AG04449 (cell line): ENCODE measurements at regions not wholly inside any gene's neighbourhood (a gene's known extent, or its start where the extent isn't known, plus 50 kb on each side); places are given as distances from the start of the nearest gene placed in this dataset.

Source experiments
- CTCF ChIA-PET: fragments of 350-600 bp; formaldehyde crosslinking; extraction: SDS; loops from one replicate; lab custom pipeline; 2021; ENCODE audit warnings: antibody characterized with exemption; lab: Yijun Ruan, JAX
- POLR2A ChIA-PET: fragments of 400-600, 350-600 bp; formaldehyde crosslinking; extraction: SDS; loops from one replicate; lab custom pipeline; 2020; ENCODE audit warnings: antibody characterized with exemption, inconsistent platforms; lab: Yijun Ruan, JAX
- DNase-seq: peaks from one replicate; pipeline ENCODE4 v3.0.0-alpha.2; 2010; ENCODE audit warnings: low read depth, low spot score
- H3K4me3 ChIP-seq: 2 replicates; pipeline ENCODE4 v1.5.1; 2011; ENCODE audit warnings: low read depth, mild to moderate bottlenecking, control low read depth, low read length
- CTCF ChIP-seq: IDR thresholded peaks from one replicate; pipeline ENCODE4 v1.5.1; 2011; ENCODE audit warnings: mild to moderate bottlenecking, moderate library complexity, low read length, control low read depth, inconsistent platforms; ENCODE audit not compliant: insufficient read depth; ENCODE audit errors: missing control alignments

DNA sequence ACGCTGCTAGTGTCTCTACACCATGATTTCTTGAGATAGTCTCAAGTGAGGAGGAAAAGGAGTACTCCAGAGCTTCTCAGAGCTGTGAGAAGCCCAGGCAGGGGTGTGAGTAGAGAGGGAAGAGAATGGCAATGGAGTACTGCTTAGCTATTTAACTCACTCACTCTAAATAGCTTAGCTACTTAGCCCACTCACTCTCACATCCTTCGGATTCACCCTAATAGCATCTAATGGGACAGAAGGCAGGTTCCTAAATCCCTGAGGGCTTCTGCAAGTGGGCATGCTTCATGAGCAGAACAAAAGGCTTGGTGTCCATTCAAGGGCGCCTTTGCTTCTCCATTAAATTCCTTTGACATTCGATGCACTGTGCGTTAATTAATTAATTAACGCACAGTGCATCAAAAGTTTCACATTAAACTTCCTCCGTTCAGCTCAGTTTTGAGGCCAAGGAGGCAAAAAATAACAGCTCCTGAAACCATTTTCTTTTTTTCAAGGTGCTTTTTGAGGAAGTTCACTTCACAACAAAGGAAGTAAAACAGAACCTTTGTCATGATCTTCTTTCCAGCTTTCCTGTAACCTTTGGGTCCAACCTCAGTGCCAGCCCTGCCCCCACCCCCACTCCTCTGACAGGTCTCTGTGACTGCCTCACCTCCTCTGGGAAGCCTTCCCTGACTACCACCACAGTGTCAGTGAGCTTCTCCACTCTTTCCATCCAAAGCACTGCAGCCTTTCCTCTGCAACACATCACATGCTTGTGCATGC lies 294.0 kb downstream of the SEC61B start:
- no peak overlapping the region for H3K4me3 ChIP-seq
- POLR2A ChIA-PET: no interaction called here
- CTCF ChIA-PET: no interaction called here
- no peak for TF ChIP-seq CTCF
- DNase-seq: no peak

GRCh38 chr9:99516657-99517049 lies 294.6 kb downstream of the SEC61B start:
- ChIA-PET CTCF (no interaction called here), POLR2A (no interaction called here)
- no peak for TF ChIP-seq CTCF
- DNase-seq: no peak
- no peak overlapping the region for H3K4me3 ChIP-seq

DNA sequence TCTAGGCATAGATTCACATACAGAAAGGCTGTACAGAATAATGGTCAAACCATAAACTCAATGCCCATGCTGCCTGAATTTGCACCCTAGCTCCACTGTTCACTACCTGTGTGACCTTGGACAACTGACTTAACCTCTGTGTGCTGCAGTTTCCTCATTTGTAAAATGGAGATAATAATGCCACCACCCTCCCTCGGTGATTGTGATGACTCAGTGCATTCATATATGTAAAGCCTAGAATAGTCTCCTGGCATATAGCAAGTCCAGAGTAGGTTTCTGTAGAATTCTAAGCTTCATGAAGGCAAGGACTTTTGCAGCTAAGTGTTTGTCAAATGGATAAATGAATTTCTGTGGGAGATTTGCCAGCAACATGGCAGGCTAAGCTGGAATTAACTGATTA lies 297.8 kb upstream of the NR4A3 start:
- ChIA-PET POLR2A (no interaction called here), CTCF (no interaction called here)
- H3K4me3 ChIP-seq: no peak overlapping the region
- TF ChIP-seq CTCF: no peak
- no peak for DNase-seq

- no peak for DNase-seq
- POLR2A ChIA-PET: no interaction called here
- CTCF ChIA-PET: no interaction called here
- H3K4me3 ChIP-seq: no peak overlapping the region
- TF ChIP-seq CTCF: no peak
Observed at GRCh38 chr9:99531313-99531712, 290.4 kb upstream of the NR4A3 start.

DNA sequence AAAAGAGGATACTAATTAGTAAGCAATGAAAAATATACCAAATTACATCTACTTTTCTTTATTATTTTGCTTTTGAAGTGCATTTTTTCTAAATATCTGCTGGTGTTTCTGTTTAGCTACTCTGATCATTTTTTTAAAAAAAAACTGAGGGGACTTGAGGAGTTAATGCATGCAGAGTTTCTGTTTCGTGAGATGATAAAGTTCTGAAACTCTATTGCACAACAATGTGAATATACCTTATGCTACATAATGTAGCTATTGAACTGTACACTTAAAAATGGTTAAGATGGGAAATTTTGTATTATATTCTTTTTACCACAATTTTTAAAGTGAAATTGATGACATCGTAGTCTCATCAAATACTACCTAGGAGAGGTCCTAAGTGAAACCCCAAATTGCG lies 288.3 kb upstream of the NR4A3 start:
- no peak overlapping the region for H3K4me3 ChIP-seq
- TF ChIP-seq CTCF: no peak
- ChIA-PET POLR2A (no interaction called here), CTCF (no interaction called here)
- no peak for DNase-seq

DNA sequence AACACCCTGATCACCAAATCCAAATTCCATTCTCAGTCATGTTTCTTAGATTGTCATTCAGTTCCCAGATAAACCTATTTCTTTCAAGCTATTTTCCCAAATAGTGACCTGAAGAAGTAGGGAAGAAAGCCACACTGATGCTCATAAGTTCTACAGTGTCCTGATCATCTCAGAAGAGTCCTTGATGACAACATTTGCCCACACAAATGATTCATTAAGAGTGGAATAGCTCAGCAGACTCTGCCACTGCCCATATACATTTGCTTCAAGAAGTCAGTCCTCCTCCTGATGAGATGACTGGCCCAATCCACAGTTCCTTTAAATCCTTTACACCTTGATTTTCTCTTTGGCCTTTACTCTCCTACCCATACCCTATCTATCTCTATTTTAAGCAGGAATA lies 283.7 kb upstream of the NR4A3 start:
- ChIA-PET CTCF (no interaction called here), POLR2A (no interaction called here)
- no peak for TF ChIP-seq CTCF
- DNase-seq: no peak
- no peak overlapping the region for H3K4me3 ChIP-seq
